Cerebellar cortex (tissue), 1 donor: ENCODE measurements at regions not wholly inside any gene's neighbourhood (a gene's known extent, or its start where the extent isn't known, plus 50 kb on each side); places are given as distances from the start of the nearest gene placed in this dataset.

Source experiments
- DNase-seq: peaks from one replicate; pipeline ENCODE4 v3.0.0-alpha.2; 2015; ENCODE audit warnings: low spot score

GRCh38 chr4:60020389-60020788 lies 1179.7 kb upstream of the ADGRL3 start:
- no peak for DNase-seq

- DNase-seq = no peak
These were observed 1166.3 kb upstream of the ADGRL3 start for GRCh38 chr4:60033826-60034225.

- no peak for DNase-seq
These were observed 1165.8 kb upstream of the ADGRL3 start for GRCh38 chr4:60034361-60034760.

- DNase-seq = no peak
These were observed 1160.2 kb upstream of the ADGRL3 start for GRCh38 chr4:60039908-60040307.

GRCh38 chr4:60042231-60042652 lies 1157.9 kb upstream of the ADGRL3 start:
- DNase-seq = no peak

GRCh38 chr4:60042941-60043340 lies 1157.2 kb upstream of the ADGRL3 start:
- no peak for DNase-seq

GRCh38 chr4:60078984-60079383 lies 1121.1 kb upstream of the ADGRL3 start:
- no peak for DNase-seq

- DNase-seq = no peak
These were observed 1118.3 kb upstream of the ADGRL3 start for GRCh38 chr4:60081839-60082238.

- no peak for DNase-seq
These were observed 1111.2 kb upstream of the ADGRL3 start for GRCh38 chr4:60088807-60089486.

GRCh38 chr4:60089546-60090273 lies 1110.4 kb upstream of the ADGRL3 start:
- DNase-seq = no peak

GRCh38 chr4:60096676-60097075 lies 1103.5 kb upstream of the ADGRL3 start:
- no peak for DNase-seq

- no peak for DNase-seq
These were observed 1083.5 kb upstream of the ADGRL3 start for GRCh38 chr4:60116592-60116991.

GRCh38 chr4:60117726-60118323 lies 1082.3 kb upstream of the ADGRL3 start:
- DNase-seq = no peak

- no peak for DNase-seq
These were observed 1077.3 kb upstream of the ADGRL3 start for GRCh38 chr4:60122820-60123219.

- no peak for DNase-seq
These were observed 1071.2 kb upstream of the ADGRL3 start for GRCh38 chr4:60128888-60129287.

- DNase-seq = no peak
These were observed 1070.4 kb upstream of the ADGRL3 start for GRCh38 chr4:60129740-60130139.

GRCh38 chr4:60133375-60133774 lies 1066.8 kb upstream of the ADGRL3 start:
- DNase-seq = no peak

GRCh38 chr4:60134099-60134498 lies 1066.0 kb upstream of the ADGRL3 start:
- DNase-seq = no peak

GRCh38 chr4:60155088-60155487 lies 1045.0 kb upstream of the ADGRL3 start:
- no peak for DNase-seq

GRCh38 chr4:60173103-60173502 lies 1027.0 kb upstream of the ADGRL3 start:
- DNase-seq = no peak

GRCh38 chr4:60173718-60174117 lies 1026.4 kb upstream of the ADGRL3 start:
- DNase-seq = no peak

- DNase-seq = no peak
These were observed 1024.9 kb upstream of the ADGRL3 start for GRCh38 chr4:60175241-60175640.

- DNase-seq = no peak
These were observed 1012.7 kb upstream of the ADGRL3 start for GRCh38 chr4:60187428-60187827.
